HG02588 (cell line): ENCODE measurements at regions not wholly inside any gene's neighbourhood (a gene's known extent, or its start where the extent isn't known, plus 50 kb on each side); places are given as distances from the start of the nearest gene placed in this dataset.

ENCODE experiments used
- ATAC-seq: cut with Tn5 transposase; IDR thresholded peaks from one replicate; pipeline ENCODE4 v1.9.1; 2021; ENCODE audit warnings: mild to moderate bottlenecking, moderate library complexity; ENCODE audit not compliant: unreplicated experiment

GRCh38 chr3:16802389-16802788, 82.4 kb upstream of the PLCL2 start:
- no peak for ATAC-seq

- no peak for ATAC-seq
Measured at GRCh38 chr3:16803019-16803418, 81.7 kb upstream of the PLCL2 start.

GRCh38 chr3:16807391-16807790, 77.4 kb upstream of the PLCL2 start:
- ATAC-seq: no peak

DNA sequence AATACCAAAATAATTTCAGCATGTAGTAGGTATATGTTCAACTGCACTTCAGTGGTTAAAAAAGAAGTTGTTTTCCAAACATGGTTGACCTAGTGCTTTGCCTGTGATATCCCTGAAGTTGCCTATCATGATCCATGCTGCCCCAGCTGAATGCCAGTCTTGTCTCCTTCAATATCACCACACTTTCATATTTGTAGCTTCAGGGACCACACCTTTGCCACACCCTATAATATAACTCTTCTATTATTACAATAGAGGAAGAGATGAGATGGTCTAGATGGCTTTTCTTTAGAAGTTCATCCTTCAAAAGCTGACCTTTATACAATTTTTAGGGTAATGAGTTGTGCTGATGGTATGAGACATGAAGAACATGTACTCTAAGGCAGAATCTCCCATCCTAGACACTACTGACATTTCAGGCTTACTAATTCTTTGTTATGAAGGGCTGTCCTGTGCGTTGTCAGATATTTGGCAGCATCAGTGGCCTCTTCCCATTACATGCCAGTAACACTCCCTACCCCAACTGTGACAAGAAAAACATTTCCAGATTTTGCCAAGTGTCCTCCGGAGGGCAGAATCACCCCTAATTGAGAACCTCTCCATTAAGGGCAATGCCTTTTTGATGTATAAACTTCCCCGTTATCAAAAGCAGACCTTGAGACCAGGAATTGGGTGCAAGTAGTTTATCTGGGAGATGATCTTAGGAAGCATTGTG, 76.2 kb upstream of the PLCL2 start:
- ATAC-seq: no peak

DNA sequence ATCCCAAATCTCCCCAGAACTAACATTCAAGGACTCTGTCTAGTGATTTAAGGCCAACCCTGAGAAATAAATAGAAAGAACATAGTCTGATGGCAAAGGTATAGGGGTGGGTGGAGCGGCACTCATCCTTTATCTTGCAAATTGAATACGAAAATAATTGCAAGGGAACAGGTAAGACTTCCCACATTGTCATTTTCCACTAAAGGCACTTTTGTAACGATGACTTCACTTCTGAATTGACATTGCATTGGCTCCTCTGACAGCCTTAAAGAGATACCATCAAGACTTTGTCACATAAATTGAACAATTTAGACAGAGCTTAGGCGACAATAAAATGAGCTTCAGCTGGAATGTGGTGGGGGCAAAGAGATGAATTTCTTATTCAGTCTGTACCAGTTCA, 75.3 kb upstream of the PLCL2 start:
- ATAC-seq: no peak

GRCh38 chr3:16809993-16810392, 74.8 kb upstream of the PLCL2 start:
- no peak for ATAC-seq

DNA sequence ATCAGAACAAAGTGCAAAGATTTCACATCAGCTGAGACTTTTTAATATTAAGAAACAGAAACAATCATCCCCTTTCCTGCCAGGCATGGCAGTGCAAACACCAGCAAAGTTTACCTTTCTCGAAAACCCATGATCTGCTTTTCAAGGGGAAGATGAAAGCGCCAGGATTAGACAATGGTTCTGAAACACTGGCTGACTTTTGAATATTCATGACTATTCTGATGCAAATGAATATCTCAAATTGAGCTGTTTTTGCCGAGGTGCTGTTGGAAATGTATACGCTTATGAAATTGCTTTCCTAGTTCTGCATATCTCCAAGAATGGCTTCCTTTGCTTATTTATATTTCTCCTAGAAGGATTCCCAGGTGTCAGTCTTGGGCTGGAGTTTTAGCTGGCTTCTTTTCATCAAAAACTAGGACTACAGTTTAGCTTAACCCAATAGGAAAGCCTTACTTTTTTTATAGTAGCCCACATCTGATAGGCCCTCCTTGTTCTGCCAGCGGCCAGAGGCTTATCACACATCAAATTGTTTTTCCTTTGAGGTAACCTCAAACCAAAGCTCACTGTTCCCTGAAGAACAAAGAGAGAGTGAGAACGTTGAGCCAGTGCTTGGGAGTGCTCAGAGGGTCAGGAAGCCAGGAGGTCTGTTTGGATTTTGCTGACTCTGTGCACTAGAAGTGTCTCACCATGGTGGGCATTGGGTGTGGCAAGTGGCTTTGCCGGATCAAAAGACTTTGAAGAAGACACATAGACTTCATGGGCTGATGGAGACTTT, 74.0 kb upstream of the PLCL2 start:
- no peak for ATAC-seq

GRCh38 chr3:16811950-16812349, 72.8 kb upstream of the PLCL2 start:
- ATAC-seq: no peak

GRCh38 chr3:16813336-16813735, 71.4 kb upstream of the PLCL2 start:
- no peak for ATAC-seq

- ATAC-seq: no peak
Measured at GRCh38 chr3:16816048-16816780, 68.5 kb upstream of the PLCL2 start.

GRCh38 chr3:16817197-16817596, 67.6 kb upstream of the PLCL2 start:
- ATAC-seq: no peak

DNA sequence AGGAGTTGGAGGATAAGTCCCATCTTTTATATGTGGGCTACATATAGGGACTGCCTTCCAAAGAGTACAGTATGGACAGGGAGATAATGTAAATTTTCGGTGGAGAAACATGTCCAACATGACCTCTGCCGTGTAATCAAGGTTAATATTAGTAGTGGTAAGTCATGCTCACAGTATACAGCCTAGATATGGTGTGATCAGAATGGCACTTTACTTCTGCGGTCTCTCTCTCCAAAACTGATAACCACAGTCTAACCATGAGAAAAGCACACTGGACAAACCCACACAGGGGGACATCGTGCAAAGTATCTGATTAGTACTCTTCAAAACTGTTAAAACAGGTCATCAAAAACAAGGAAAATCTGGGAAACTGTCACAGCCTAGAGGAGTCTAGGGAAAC, 66.6 kb upstream of the PLCL2 start:
- ATAC-seq: no peak

DNA sequence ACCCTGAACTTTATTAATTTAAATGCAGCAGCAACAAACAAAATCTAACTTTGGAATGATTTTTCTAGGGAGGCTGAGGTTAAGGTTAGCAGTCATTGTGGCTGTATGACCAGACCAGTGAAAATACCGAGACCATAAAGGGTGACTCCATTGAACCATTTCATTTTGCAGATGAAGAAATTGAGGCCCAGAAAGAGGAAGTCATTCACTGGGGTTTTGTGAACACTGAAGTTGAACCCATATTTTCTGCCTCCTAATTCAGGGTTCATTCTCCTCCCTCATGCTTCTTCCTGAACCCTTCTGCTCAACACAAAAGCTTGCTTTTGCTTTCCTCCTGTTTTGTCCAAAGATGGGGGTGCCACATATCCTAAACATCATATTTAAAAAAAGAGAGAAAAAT, 65.8 kb upstream of the PLCL2 start:
- ATAC-seq: no peak

- ATAC-seq: no peak
Measured at GRCh38 chr3:16820485-16820884, 64.3 kb upstream of the PLCL2 start.

DNA sequence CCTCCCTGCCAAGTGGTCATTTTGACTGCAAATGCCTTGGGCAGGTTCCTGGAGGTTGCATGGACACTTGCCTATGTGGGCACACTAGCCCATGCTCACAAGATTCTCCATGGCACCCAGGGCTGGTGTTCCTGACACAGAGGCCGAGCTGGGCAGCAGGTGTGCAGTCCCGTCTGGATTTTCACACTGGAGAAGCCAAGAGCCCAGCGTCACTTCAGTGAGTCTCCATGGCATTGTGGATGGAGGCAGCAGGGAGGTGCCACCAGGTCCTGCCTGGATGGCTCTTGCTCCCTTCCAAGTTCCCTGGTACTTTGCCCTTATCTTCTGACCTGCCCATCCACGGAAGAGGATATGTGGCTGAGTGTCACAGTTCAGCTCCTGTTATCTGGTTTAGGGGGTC, 63.7 kb upstream of the PLCL2 start:
- ATAC-seq: no peak

GRCh38 chr3:16824081-16824696, 60.6 kb upstream of the PLCL2 start:
- peak; percentile 85 for ATAC-seq

GRCh38 chr3:16825617-16826204, 59.0 kb upstream of the PLCL2 start:
- no peak for ATAC-seq

DNA sequence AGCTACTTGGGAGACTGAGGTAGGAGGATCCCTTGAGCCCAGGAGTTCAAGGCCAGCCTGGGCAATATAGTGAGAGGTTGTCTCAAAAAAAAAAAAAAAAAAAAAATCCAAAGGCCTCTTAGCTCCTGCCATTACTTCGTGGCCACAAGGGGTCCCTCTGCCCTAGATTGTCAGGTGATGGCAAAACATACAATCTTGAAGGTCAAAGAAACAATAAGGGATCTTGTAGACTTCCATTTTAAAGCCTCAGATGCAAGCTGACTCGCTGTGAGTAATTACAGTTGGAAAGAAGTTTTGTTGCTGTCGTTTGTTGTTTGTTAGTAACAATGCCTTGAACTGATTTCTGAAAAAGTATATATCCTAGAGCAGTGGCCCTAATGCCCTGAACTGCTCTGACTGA, 55.9 kb upstream of the PLCL2 start:
- ATAC-seq: no peak

GRCh38 chr3:16831846-16832245, 52.9 kb upstream of the PLCL2 start:
- ATAC-seq: no peak

DNA sequence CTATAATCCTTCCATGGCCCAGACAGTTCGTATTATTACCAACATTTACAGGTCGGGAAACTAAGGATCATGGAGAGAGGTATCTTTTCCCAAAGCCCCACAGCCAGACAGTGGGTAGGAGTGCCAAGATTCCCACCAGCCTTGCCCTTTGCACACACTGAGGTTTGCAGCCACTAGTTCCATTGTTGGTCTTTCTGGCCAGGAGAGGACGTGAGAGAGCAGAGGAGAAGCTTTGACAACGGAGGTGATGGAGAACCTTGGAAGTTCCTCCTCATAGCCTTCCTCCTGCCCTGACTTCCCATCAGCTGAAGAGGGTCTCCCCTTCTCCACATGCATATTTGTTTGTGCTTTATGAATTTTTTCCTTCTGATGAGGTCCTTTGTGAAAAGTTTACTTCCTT, 50.5 kb upstream of the PLCL2 start:
- no peak for ATAC-seq

DNA sequence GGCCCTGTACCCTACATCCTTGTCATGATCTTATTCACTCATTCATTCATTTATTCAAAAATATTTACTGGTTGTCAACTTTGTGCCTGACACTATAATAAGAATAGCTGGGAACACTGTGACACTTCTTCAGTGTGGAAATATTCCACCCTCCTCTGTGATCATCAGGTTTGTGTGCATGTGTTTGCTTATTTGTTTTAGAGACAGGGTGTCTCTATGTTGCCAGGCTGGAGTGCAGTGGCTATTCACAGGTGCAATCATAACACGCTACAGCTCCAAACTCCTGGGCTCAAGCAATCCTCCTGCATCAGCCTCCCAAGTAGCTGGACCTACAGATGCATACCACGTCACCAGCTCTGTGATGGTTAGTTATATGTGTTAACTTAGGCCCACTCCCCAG, 50.0 kb upstream of the PLCL2 start:
- no peak for ATAC-seq
